Activated CD8-positive, alpha-beta memory T cell treated with anti-CD3 and anti-CD28 coated beads, Interleukin-2, amount 50 U/mL, for 4 hours (primary cell): ENCODE measurements at regions not wholly inside any gene's neighbourhood (a gene's known extent, or its start where the extent isn't known, plus 50 kb on each side); places are given as distances from the start of the nearest gene placed in this dataset.

Experiments
- DNase-seq: peaks from one replicate; pipeline ENCODE4 v3.0.0-alpha.2; 2020

DNA sequence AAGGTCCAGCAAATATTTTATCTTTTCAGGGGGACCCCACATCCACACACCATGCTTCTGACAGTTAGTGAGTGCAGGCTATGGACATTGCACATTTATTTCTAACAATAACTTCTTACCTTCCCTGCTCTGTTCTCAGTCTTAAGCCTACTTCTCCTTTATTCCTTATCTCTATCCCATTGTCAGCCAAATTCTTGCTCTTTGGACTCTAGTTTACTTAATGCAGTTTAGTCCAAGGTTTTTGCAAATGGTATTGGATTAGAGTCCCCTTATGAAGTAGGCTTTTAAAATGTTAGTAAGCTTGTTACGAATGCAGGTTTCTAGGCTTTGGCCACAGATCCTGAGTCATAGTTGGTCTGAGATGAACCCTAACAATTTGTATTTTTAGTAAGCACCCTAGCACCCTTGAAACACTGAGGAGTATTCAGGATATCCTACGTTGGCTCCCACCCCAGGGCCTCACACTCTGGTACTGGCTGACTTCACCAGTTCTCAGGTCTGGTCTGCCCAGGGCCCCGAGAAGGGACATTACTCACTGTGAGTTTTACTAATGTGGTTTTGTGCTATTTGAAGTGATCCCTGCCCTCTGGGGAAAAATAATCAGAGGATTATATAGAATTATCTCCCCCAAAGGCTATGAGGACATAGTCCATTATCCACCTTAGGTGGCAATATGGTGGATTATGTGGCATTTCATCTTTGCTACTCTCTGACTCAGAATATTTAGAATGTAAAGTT is 239.5 kb downstream of the TGFB2 start:
- no peak for DNase-seq

GRCh38 chr1:218585511-218586184 is 240.5 kb downstream of the TGFB2 start:
- DNase-seq: no peak

DNA sequence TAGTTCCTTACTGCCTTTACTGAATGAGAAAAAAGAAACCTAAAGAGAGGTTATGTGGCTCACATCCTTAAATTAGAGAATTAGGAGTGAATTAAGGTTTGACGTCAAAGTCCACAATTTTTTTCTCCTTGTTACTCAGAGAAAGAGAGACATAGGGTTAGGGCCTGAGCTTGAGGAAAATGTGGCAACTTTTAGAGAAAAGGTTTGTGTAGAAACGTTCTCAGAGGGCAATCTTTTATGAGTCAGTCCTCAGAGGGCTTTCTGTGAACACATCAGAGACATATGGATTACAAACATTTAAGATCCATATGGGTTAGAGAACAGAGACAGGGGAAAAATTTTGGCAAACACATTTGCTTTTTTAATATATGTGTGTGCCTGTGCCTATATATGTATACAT is 242.8 kb downstream of the TGFB2 start:
- DNase-seq: no peak

GRCh38 chr1:218588540-218589172 is 243.5 kb downstream of the TGFB2 start:
- no peak for DNase-seq

DNA sequence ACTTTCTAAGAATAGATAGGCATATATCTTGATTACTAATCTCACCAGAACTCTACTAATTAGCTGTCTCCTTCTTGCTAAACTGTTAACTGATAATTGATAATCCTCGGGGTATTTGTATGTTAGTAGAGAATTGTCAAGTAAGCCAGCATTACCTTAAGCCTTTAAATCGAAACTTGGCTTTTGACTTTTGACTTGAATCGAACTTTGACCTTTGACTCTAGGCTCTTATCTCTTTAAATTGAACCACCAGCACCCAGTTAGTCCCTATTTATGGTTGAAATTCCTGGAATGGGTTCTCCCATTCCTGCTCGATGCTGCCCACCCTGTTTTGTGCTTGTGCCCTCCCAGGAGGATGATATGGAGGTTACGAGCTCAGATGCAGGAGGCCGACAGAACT is 244.4 kb downstream of the TGFB2 start:
- DNase-seq: no peak

DNA sequence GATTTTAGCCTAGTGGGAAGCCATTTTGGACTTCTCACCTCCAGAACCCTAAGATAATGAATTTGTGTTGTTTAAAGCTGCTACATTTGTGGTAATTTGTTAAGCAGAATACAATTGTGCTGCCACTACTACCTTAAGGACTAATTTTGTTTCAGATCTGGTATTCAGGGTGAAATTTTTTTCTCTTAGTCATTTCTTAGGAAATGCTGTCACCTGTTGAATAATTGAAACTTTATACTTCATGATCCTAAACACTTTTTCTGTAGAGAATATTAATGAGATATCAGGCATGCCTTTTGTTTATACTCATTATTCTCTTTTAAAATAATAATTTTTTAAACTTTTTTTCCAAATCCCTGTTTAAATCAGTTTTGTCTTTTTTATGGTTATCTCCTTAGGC is 246.8 kb downstream of the TGFB2 start:
- no peak for DNase-seq

DNA sequence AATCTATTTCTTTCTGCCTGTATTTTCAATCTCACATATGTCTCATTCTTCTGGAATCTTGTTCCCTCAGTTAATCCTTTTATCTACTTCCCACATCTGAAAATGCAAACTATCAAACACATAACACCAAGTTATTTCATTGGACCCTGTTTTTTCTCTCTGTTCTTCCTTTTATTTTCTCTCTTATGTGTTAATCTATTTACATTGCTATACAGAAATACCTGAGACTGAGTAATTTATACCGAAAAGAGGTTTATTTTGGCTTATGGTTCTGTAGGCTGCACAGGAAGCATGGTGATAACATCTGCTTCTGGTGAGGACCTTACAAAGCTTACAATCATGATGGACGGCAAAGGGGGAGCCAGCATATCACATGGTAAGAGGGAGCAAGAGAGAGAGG is 247.6 kb downstream of the TGFB2 start:
- DNase-seq: no peak

- DNase-seq: no peak
These were observed 255.8 kb downstream of the TGFB2 start for GRCh38 chr1:218600968-218601367.

GRCh38 chr1:218604217-218604616 is 259.1 kb downstream of the TGFB2 start:
- DNase-seq: no peak

GRCh38 chr1:218611916-218612585 is 266.9 kb downstream of the TGFB2 start:
- DNase-seq: no peak

- DNase-seq: no peak
These were observed 268.0 kb downstream of the TGFB2 start for GRCh38 chr1:218613105-218613504.

DNA sequence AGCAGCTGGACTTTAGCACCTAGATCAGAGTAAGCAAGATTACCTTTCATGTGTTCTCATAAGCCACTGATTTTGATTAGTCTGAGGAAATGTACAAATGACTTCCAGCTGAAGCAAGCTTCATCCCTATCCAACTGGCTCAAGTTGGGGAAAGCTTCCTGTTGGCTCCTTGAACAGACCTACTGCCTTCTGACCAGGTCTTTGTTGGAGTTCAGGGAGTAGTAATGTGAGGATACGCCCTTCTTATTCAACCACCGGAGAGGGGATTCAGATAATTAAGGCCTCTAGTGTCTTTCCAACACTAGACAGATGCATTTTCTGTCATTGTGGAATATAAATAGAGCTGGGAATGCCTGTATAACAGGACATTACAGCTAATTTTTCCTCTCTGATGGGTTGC is 268.9 kb downstream of the TGFB2 start:
- DNase-seq: no peak

DNA sequence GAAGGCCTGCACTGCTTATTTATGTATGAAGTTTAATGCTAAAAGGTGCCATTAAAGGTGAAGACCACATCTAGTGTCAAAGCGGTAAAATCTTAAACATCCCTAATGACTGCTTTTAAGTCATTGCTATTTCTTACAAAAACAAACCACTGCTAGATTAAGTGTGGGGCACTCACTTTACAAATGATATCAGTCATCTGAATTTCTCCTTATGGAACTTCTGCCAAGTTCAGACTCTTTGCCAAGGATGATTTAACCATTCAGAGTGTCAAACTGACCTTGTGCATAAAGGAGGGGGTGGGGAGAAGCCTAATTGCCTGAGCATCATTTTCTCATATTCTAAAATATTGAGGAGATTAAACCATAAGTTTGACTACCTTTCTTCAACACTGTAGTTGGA is 271.5 kb downstream of the TGFB2 start:
- no peak for DNase-seq

DNA sequence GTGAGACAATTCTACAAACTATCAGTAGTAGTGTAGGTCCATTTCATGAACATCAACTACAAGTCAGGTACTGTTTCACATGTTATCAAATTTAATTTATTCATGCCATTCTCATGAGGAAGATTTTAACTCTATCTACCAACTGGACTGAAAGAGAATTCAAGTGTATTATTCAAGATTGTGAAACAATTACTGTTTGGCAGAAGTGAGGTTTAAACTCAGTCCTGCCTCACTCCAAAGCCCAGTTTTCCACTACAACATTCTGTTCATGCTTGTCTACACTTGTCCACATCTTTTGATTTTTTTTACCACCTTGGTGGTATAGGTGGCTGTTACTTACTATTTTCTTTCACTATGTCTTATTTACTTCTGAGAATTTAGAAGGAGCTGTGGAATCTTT is 272.9 kb downstream of the TGFB2 start:
- no peak for DNase-seq

- DNase-seq: no peak
These were observed 275.8 kb downstream of the TGFB2 start for GRCh38 chr1:218620956-218621355.

DNA sequence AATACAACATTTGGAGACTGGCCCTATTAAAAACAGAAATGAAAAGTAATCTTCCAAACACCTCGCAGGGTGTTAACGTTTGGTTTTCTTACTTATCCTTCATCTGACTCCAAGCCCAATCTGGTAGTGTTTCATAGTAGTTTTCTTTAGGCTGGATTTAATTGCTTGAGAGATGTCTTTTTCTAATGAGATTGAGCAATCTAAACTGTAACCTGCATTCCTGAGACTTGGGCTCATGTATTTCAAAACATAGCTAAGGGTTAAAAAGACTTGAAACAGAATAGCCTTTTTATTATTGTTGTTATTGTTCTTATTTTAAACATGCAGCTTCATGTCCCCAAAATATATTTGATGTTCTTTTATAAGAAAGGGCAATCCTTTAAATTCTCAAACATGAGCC is 278.9 kb downstream of the TGFB2 start:
- DNase-seq: no peak

DNA sequence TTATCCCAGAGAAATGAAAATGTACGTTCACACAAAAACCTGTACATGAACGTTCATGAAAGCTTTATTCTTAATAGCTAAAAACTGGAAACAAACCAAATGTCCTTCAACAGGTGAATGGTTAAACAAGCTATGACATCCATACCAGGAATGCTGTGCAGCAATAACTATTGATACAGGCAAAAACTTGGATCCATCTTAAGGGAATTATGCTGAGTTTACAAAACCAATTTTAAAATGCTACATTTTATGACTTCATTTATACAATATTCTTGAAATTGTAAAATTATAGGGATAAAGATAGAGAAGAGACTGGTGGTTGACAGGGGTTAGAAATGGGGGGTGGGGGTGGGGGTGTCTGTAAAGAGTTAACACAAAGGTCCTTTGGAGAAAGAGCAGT is 280.3 kb downstream of the TGFB2 start:
- no peak for DNase-seq

DNA sequence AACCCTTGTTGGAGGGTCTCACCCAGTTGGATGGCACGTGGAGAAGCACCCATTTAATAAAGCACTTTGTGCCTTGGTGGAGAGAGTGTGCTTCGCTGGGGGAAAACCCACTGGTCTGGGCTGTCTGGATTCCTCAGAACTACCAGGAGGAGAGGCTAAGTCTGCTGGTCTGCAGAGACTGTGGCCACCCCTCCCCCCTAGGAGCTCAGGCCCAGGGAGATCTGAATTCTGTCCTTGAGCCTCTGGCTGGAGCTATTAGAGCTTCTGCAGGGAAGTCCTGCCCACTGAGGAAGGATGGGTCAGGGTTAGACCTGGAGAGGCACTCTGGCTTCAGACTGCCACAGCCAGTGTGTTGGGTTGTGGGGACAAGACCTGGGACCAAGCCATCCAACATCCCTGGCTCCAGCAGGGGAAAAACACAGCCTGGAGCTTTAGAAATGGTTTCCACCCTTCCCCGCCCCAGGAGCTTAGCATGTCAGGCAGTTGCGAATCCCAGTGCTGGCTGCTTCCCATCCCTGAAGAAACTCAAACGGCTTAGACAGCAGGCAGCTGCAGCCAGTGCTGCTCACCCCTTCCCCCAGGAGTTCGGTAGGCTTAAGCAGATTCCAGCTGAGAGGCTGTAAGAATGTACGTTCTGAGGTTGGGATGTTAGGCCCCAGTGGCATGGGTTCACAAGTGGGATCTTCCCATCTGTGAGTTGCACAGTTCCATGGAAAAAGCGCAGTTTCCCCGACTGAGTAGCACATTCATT is 288.3 kb downstream of the TGFB2 start:
- no peak for DNase-seq

- no peak for DNase-seq
These were observed 289.1 kb downstream of the TGFB2 start for GRCh38 chr1:218634212-218634611.

DNA sequence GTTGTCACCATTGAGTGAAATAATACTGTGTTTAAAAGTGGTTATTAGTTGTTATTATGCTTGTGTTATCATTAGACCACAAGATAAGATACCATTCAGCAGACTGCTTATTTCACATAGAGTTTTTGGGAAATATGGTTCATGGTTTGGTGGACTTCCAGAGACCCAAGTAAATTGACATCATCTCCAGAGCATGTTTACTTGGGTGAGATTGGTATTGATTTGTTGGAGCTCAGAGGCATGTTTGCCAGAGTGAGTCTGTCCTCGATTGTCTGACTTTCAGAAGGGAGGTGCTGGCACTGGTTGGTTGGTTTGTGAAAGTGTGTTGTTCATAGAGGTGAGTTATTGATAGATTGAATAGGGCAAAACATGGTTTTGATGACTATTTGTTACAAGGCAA is 291.4 kb downstream of the TGFB2 start:
- no peak for DNase-seq

GRCh38 chr1:218640173-218640572 is 295.0 kb downstream of the TGFB2 start:
- no peak for DNase-seq

DNA sequence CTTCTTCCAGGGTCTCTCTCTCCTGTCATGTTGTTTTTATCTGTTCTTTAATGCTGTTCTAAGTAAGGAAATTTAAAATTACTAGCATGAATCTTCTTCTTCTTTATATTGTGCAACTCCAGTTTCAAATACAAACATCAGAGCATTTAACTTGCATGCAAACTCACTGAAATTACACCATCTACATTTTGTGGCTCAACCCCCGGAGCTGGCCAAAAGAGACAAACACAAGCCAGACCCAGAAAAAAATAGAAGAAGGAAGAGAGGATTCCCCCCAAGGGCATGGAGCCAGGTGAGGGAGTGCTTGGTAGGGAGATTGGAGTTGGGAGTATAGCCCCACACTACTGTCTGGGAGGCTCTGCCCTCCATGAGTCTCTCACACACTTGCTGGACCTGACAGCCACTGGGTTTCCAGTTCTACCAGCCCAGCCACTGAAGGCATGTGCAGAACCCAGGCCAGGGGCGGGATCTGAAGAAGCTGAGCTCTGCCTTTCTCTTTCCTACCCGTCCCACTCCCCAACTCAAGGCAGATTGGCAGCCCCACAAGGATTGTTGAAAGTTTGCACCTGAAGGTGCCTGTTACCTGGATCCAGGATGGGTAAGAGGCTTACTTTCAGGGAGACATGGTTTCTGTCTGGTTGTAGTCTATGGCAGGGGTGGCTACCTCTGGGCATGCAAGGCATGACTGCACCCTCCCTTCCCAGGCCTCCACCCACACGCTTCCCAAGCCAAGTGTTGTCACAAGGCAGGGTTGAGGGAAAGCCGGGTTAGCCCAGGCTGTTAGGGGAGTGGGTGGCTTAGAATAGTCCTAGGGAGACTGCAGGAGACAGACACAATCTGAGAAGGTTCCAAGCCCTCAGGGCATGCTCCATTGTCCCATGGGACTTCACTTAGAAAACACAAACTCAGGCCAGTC is 297.2 kb downstream of the TGFB2 start:
- no peak for DNase-seq
